ENCODE measurements at regions not wholly inside any gene's neighbourhood (a gene's known extent, or its start where the extent isn't known, plus 50 kb on each side); places are given as distances from the start of the nearest gene placed in this dataset.

DNA sequence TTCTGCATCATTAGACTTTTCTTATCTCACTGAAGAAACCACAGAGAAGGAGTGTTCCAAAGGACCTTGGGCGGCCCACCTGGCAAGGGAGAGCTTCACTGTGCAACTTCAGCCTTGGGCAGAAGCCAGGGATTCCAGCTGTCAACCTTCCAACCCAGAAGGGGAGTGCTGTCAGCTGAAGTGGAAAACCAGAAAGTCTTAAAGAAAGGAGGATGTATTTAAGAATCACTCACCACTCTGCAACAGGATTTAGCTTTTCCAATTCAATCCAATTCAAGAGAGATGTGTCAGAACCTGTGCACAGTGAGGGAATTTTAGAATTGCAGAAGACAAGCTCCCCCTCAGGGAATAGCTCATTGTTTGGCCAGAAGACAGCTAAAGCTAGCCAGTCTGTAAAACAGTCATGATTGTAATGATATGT is 553.7 kb downstream of the CD83 start:
- ATAC-seq, result no peak
- Histone ChIP-seq H3K27me3 (ENCODE audit: control insufficient read depth, insufficient read depth, low read length) (no peaks in the 10 kb centered on the region; the same call in 1 of the 2 replicates), H3K27ac (ENCODE audit: low read length) (no peak overlapping the region), H3K4me3 (ENCODE audit: low read depth in 2 of 2, low read length in 2 of 2) (no peak overlapping the region), H3K36me3 (ENCODE audit: control insufficient read depth, insufficient read depth, low read length) (no peaks in the 10 kb centered on the region), H3K9me3 (ENCODE audit: control insufficient read depth, insufficient read depth, low read depth, low read length) (no peaks in the 10 kb centered on the region), H3K4me1 (ENCODE audit: control insufficient read depth, insufficient read depth, low read length) (no peaks in the 10 kb centered on the region)
- in situ Hi-C loops (cut with HindIII; ENCODE audit: low pct_unique_long_range_greater_than_20kb, low sequenced_read_pairs), result no loop called here
- no TSS peak for BruUV-seq (replicated peaks)
- ChIA-PET POLR2A (no interaction called here), CTCF (no interaction called here)
- no peak for TF ChIP-seq SIN3A (IDR thresholded peaks at IDR 0.05; ENCODE audit: borderline replicate concordance, insufficient read depth, low read depth, low read length)
- TF ChIP-seq, protein P1, sequence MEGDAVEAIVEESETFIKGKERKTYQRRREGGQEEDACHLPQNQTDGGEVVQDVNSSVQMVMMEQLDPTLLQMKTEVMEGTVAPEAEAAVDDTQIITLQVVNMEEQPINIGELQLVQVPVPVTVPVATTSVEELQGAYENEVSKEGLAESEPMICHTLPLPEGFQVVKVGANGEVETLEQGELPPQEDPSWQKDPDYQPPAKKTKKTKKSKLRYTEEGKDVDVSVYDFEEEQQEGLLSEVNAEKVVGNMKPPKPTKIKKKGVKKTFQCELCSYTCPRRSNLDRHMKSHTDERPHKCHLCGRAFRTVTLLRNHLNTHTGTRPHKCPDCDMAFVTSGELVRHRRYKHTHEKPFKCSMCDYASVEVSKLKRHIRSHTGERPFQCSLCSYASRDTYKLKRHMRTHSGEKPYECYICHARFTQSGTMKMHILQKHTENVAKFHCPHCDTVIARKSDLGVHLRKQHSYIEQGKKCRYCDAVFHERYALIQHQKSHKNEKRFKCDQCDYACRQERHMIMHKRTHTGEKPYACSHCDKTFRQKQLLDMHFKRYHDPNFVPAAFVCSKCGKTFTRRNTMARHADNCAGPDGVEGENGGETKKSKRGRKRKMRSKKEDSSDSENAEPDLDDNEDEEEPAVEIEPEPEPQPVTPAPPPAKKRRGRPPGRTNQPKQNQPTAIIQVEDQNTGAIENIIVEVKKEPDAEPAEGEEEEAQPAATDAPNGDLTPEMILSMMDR (IDR thresholded peaks at IDR 0.05), result no peak
- TF ChIP-seq POLR2AphosphoS5 (IDR thresholded peaks at IDR 0.05; ENCODE audit: low read depth, low read length), result no peak
- intact Hi-C loops (cut with micrococcal nuclease; ENCODE audit: unreplicated experiment), result no loop called here
- no peak for DNase-seq (ENCODE audit: low read depth, low spot score)

GRCh38 chr6:14671937-14672336 is 554.4 kb downstream of the CD83 start:
- POLR2A ChIA-PET, result no interaction called here
- intact Hi-C loops (cut with micrococcal nuclease; ENCODE audit: unreplicated experiment), result no loop called here
- Histone ChIP-seq H3K36me3 (ENCODE audit: control insufficient read depth, insufficient read depth, low read length) (no peaks in the 10 kb centered on the region), H3K27me3 (ENCODE audit: control insufficient read depth, insufficient read depth, low read length) (no peaks in the 10 kb centered on the region; the same call in 1 of the 2 replicates), H3K4me1 (ENCODE audit: control insufficient read depth, insufficient read depth, low read length) (no peaks in the 10 kb centered on the region), H3K27ac (ENCODE audit: low read length) (no peak overlapping the region), H3K9me3 (ENCODE audit: control insufficient read depth, insufficient read depth, low read depth, low read length) (no peaks in the 10 kb centered on the region), H3K4me3 (ENCODE audit: low read depth in 2 of 2, low read length in 2 of 2) (no peak overlapping the region)
- CTCF ChIA-PET, result no interaction called here
- ATAC-seq (no peak), DNase-seq (ENCODE audit: low read depth, low spot score) (no peak)
- TF ChIP-seq REST (IDR thresholded peaks at IDR 0.05; ENCODE audit: insufficient read depth in 1 of 2, low read depth in 2 of 2, low read length in 1 of 2), result no peak
- in situ Hi-C loops (cut with HindIII; ENCODE audit: low pct_unique_long_range_greater_than_20kb, low sequenced_read_pairs), result no loop called here
- no TSS peak for BruUV-seq (replicated peaks)

GRCh38 chr6:14673201-14673600 is 555.6 kb downstream of the CD83 start:
- ATAC-seq (no peak), DNase-seq (ENCODE audit: low read depth, low spot score) (no peak)
- POLR2A ChIA-PET, result no interaction called here
- no peaks in the 10 kb centered on the region for H3K9me3 ChIP-seq (ENCODE audit: control insufficient read depth, insufficient read depth, low read depth, low read length)
- intact Hi-C loops (cut with micrococcal nuclease; ENCODE audit: unreplicated experiment) (no loop called here), in situ Hi-C loops (cut with HindIII; ENCODE audit: low pct_unique_long_range_greater_than_20kb, low sequenced_read_pairs) (no loop called here)
- H3K27me3 ChIP-seq (ENCODE audit: control insufficient read depth, insufficient read depth, low read length), result no peaks in the 10 kb centered on the region; the same call in 1 of the 2 replicates
- H3K4me1 ChIP-seq (ENCODE audit: control insufficient read depth, insufficient read depth, low read length), result no peaks in the 10 kb centered on the region
- no peak overlapping the region for H3K27ac ChIP-seq (ENCODE audit: low read length)
- TF ChIP-seq, protein P1 (IDR thresholded peaks at IDR 0.05), result no peak
- TF ChIP-seq REST (IDR thresholded peaks at IDR 0.05; ENCODE audit: insufficient read depth in 1 of 2, low read depth in 2 of 2, low read length in 1 of 2) (no peak), TCF7L2 (IDR thresholded peaks at IDR 0.05; ENCODE audit: low read depth, low read length) (no peak), POLR2AphosphoS5 (IDR thresholded peaks at IDR 0.05; ENCODE audit: low read depth, low read length) (no peak), SIN3A (IDR thresholded peaks at IDR 0.05; ENCODE audit: borderline replicate concordance, insufficient read depth, low read depth, low read length) (no peak)
- no peaks in the 10 kb centered on the region for H3K36me3 ChIP-seq (ENCODE audit: control insufficient read depth, insufficient read depth, low read length)
- no peak overlapping the region for H3K4me3 ChIP-seq (ENCODE audit: low read depth in 2 of 2, low read length in 2 of 2)
- CTCF ChIA-PET, result no interaction called here
- no TSS peak for BruUV-seq (replicated peaks)
